H1 (cell line): ENCODE measurements at regions not wholly inside any gene's neighbourhood (a gene's known extent, or its start where the extent isn't known, plus 50 kb on each side); places are given as distances from the start of the nearest gene placed in this dataset.

ENCODE experiments used
- CTCF ChIA-PET: fragments of 300-600 bp; sonication (Branson Sonifier 250); formaldehyde crosslinking; loops from one replicate; lab custom pipeline; 2021; ENCODE audit not compliant: partially characterized antibody; lab: Charles Lee
- POLR2A ChIA-PET: fragments of 300-600 bp; sonication (Branson Sonifier 250); formaldehyde crosslinking; loops from one replicate; lab custom pipeline; 2021; ENCODE audit warnings: inconsistent platforms; ENCODE audit not compliant: partially characterized antibody; lab: Charles Lee
- DNase-seq, 2 experiments: peaks; one replicate each; pipeline versions ENCODE4 v3.0.0 to v3.0.0-alpha.2; 2010 to 2022; ENCODE audit warnings: low spot score in 2 of 2, low read depth in 1 of 2, mixed read lengths in 1 of 2
- FAIRE-seq: peaks from 2 replicates; lab custom pipeline; 2011; peaks lifted over from hg19 to GRCh38; lab: Jason Lieb, UNC
- H2AFZ ChIP-seq: 2 replicates; pipeline ENCODE4 v1.8.1; 2012; ENCODE audit warnings: low read length, inconsistent platforms
- H2AK5ac ChIP-seq: 2 replicates; pipeline ENCODE4 v1.6.1; 2013; ENCODE audit warnings: low read depth, low read length
- H2BK120ac ChIP-seq: replicated peaks from 2 replicates; pipeline ENCODE3; 2013; ENCODE audit warnings: low read depth, low read length, inconsistent platforms
- H2BK12ac ChIP-seq: 2 replicates; pipeline ENCODE4 v1.6.1; 2013; ENCODE audit warnings: low read depth, low read length
- H2BK15ac ChIP-seq: 2 replicates; pipeline ENCODE4 v1.6.1; 2013; ENCODE audit warnings: low read length
- H2BK20ac ChIP-seq: 2 replicates; pipeline ENCODE4 v1.6.1; 2013; ENCODE audit warnings: low read length
- H2BK5ac ChIP-seq: 2 replicates; pipeline ENCODE4 v1.6.1; 2013; ENCODE audit warnings: low read depth, low read length
- H3K14ac ChIP-seq: 2 replicates; pipeline ENCODE4 v1.6.1; 2013; ENCODE audit warnings: inconsistent platforms; ENCODE audit not compliant: insufficient read length
- H3K18ac ChIP-seq: 2 replicates; pipeline ENCODE4 v1.6.1; 2013; ENCODE audit warnings: low read length; ENCODE audit errors: extremely low read depth
- H3K23ac ChIP-seq: 2 replicates; pipeline ENCODE4 v1.6.1; 2013; ENCODE audit warnings: inconsistent platforms; ENCODE audit not compliant: insufficient read length
- H3K23me2 ChIP-seq: 2 replicates; pipeline ENCODE4 v1.6.1; 2013; ENCODE audit warnings: low read depth, low read length
- H3K27ac ChIP-seq: 2 replicates; pipeline ENCODE4 v1.6.1; 2011; ENCODE audit warnings: low read depth, low read length, inconsistent platforms
- H3K27me3 ChIP-seq, 4 experiments: replicated peaks in 1 of 4; 1 replicate in 1 of 4; 2 replicates in 3 of 4; pipeline versions ENCODE4 v1.6.1 to v1.8.1; 2011 to 2013; ENCODE audit warnings: low read length in 3 of 4, mild to moderate bottlenecking in 3 of 4, inconsistent platforms in 2 of 4, mixed read lengths in 2 of 4, moderate library complexity in 1 of 4; ENCODE audit not compliant: control insufficient read depth in 3 of 4, insufficient read depth in 3 of 4; ENCODE audit errors: extremely low read depth in 1 of 4
- H3K36me3 ChIP-seq, 4 experiments: 2 replicates each; pipeline versions ENCODE4 v1.6.1 to v1.8.1; 2011 to 2013; ENCODE audit warnings: mild to moderate bottlenecking in 4 of 4, low read length in 3 of 4, moderate library complexity in 2 of 4, control low read depth in 1 of 4, inconsistent platforms in 1 of 4; ENCODE audit not compliant: insufficient read depth in 4 of 4, control insufficient read depth in 2 of 4
- H3K4ac ChIP-seq: replicated peaks from 2 replicates; pipeline ENCODE3; 2013; ENCODE audit warnings: low read length, low read depth, mixed read lengths, inconsistent platforms; ENCODE audit not compliant: insufficient read length
- H3K4me1 ChIP-seq, 4 experiments: replicated peaks in 1 of 4; 1 replicate in 1 of 4; 2 replicates in 3 of 4; pipeline versions ENCODE4 v1.6.1 to v1.8.1; 2011 to 2013; ENCODE audit warnings: low read length in 3 of 4, inconsistent platforms in 2 of 4, mixed read lengths in 1 of 4; ENCODE audit not compliant: insufficient read depth in 4 of 4, control insufficient read depth in 3 of 4
- H3K4me2 ChIP-seq, 2 experiments: 2 replicates each; pipeline versions ENCODE4 v1.6.1 to v1.8.1; 2011 to 2013; ENCODE audit warnings: low read depth in 2 of 2, low read length in 2 of 2, control low read depth in 1 of 2, inconsistent platforms in 1 of 2, mild to moderate bottlenecking in 1 of 2; ENCODE audit not compliant: insufficient read depth in 1 of 2
- H3K4me3 ChIP-seq, 4 experiments: fragments of 200-600, 300-600 bp in 1 of 4; sonication (generic), shearing (Covaris generic), sonication (Bioruptor Twin) in 1 of 4; 2 replicates each; pipeline versions ENCODE4 v1.5.1 to v1.8.1; 2011 to 2016; ENCODE audit warnings: low read length in 4 of 4, low read depth in 3 of 4, control low read depth in 2 of 4, inconsistent platforms in 2 of 4, mild to moderate bottlenecking in 2 of 4, mixed read lengths in 1 of 4, moderate library complexity in 1 of 4; ENCODE audit not compliant: insufficient read depth in 2 of 4; ENCODE audit errors: extremely low read depth in 1 of 4
- H3K56ac ChIP-seq: replicated peaks from 2 replicates; pipeline ENCODE3; 2013; ENCODE audit warnings: low read depth, mild to moderate bottlenecking, mixed read lengths, low read length, inconsistent platforms; ENCODE audit not compliant: insufficient read length
- H3K79me1 ChIP-seq: 2 replicates; pipeline ENCODE4 v1.6.1; 2013; ENCODE audit warnings: low read depth, low read length, control low read depth
- H3K79me2 ChIP-seq, 2 experiments: 2 replicates each; pipeline versions ENCODE4 v1.6.1 to v1.8.1; 2012 to 2013; ENCODE audit warnings: low read length in 2 of 2, mild to moderate bottlenecking in 2 of 2, inconsistent platforms in 1 of 2; ENCODE audit not compliant: insufficient read depth in 2 of 2, control insufficient read depth in 1 of 2
- H3K9ac ChIP-seq, 4 experiments: replicated peaks in 1 of 4; 1 replicate in 1 of 4; 2 replicates in 3 of 4; pipeline versions ENCODE4 v1.6.1 to v1.8.1; 2011 to 2013; ENCODE audit warnings: low read depth in 3 of 4, low read length in 3 of 4, control low read depth in 2 of 4, mild to moderate bottlenecking in 2 of 4, moderate library complexity in 2 of 4, inconsistent platforms in 1 of 4; ENCODE audit errors: extremely low read depth in 1 of 4
- H3K9me3 ChIP-seq, 2 experiments: 2 replicates each; pipeline versions ENCODE4 v1.6.1 to v1.8.1; 2012 to 2013; ENCODE audit warnings: mild to moderate bottlenecking in 2 of 2, moderate library complexity in 2 of 2, control low read depth in 1 of 2, inconsistent platforms in 1 of 2, low read depth in 1 of 2, low read length in 1 of 2, mixed read lengths in 1 of 2; ENCODE audit not compliant: insufficient read depth in 2 of 2
- H4K20me1 ChIP-seq, 2 experiments: replicated peaks in 1 of 2; 2 replicates each; pipeline versions ENCODE3 to v1.8.1; 2011 to 2013; ENCODE audit warnings: inconsistent platforms in 2 of 2, low read length in 2 of 2, mild to moderate bottlenecking in 1 of 2; ENCODE audit not compliant: insufficient read depth in 2 of 2, control insufficient read depth in 1 of 2
- H4K5ac ChIP-seq: 2 replicates; pipeline ENCODE4 v1.6.1; 2013; ENCODE audit warnings: low read length, low read depth, mixed read lengths, inconsistent platforms; ENCODE audit not compliant: insufficient read length
- H4K8ac ChIP-seq: 2 replicates; pipeline ENCODE4 v1.8.0; 2013; ENCODE audit warnings: mild to moderate bottlenecking, moderate library complexity, low read length, inconsistent platforms; ENCODE audit not compliant: insufficient read depth; ENCODE audit errors: extremely low read depth
- H4K91ac ChIP-seq: replicated peaks from 2 replicates; pipeline ENCODE3; 2013; ENCODE audit warnings: low read length, mixed read lengths, inconsistent platforms; ENCODE audit not compliant: insufficient read length
- CEBPB ChIP-seq: IDR thresholded peaks from 2 replicates; pipeline ENCODE4 v1.6.1; 2012; ENCODE audit warnings: low read depth, low read length
- CREB1 ChIP-seq: IDR thresholded peaks from 2 replicates; pipeline ENCODE4 v1.6.1; 2012; ENCODE audit warnings: inconsistent platforms
- KDM5A ChIP-seq: fragments of 200-600 bp; IDR thresholded peaks from 2 replicates; pipeline ENCODE4 v1.7.1; 2012; ENCODE audit warnings: mild to moderate bottlenecking, low read length, inconsistent platforms, mixed read lengths
- MAX ChIP-seq: IDR thresholded peaks from 2 replicates; pipeline ENCODE4 v1.6.1; 2012; ENCODE audit warnings: inconsistent platforms
- NANOG ChIP-seq: IDR thresholded peaks from 2 replicates; pipeline ENCODE4 v1.6.1; 2011; ENCODE audit warnings: low read length, low read depth, mild to moderate bottlenecking, inconsistent platforms; ENCODE audit not compliant: insufficient read depth, poor library complexity, severe bottlenecking
- PHF8 ChIP-seq: fragments of 200-600 bp; sonication (generic); conservative IDR thresholded peaks from 2 replicates; pipeline ENCODE4 v1.7.1; 2012; ENCODE audit warnings: low read depth, mild to moderate bottlenecking, inconsistent platforms, low read length, moderate library complexity
- POLR2A ChIP-seq, 2 experiments: IDR thresholded peaks; 1 replicate in 1 of 2; 2 replicates in 1 of 2; pipeline ENCODE4 v1.6.1; 2011; ENCODE audit warnings: low read depth in 2 of 2, low read length in 2 of 2, mild to moderate bottlenecking in 2 of 2; ENCODE audit errors: control extremely low read depth in 1 of 2
- RFX5 ChIP-seq: IDR thresholded peaks from 2 replicates; pipeline ENCODE4 v1.6.1; 2011; ENCODE audit warnings: low read depth, low read length, improper control_type of control experiment, borderline replicate concordance
- RNF2 ChIP-seq: fragments of 200-900, 300-1000 bp; sonication (generic); IDR thresholded peaks from 2 replicates; pipeline ENCODE4 v1.7.1; 2016; ENCODE audit warnings: borderline replicate concordance, low read depth, mild to moderate bottlenecking, antibody characterized with exemption, low read length; ENCODE audit not compliant: poor library complexity, severe bottlenecking; ENCODE audit errors: missing control alignments
- SAP30 ChIP-seq: fragments of 300-600 bp; sonication (generic); IDR thresholded peaks from 2 replicates; pipeline ENCODE4 v1.7.1; 2012; ENCODE audit warnings: low read length, moderate library complexity, mild to moderate bottlenecking, inconsistent platforms; ENCODE audit not compliant: insufficient read depth, insufficient replicate concordance
- SP1 ChIP-seq: IDR thresholded peaks from 2 replicates; pipeline ENCODE4 v1.6.1; 2011; ENCODE audit warnings: low read depth, low read length
- SP2 ChIP-seq: IDR thresholded peaks from 2 replicates; pipeline ENCODE4 v1.6.1; 2012; ENCODE audit warnings: mild to moderate bottlenecking, low read length, inconsistent platforms
- TAF7 ChIP-seq: optimal IDR thresholded peaks from 2 replicates; pipeline ENCODE3; 2011; ENCODE audit warnings: low read depth, mild to moderate bottlenecking, inconsistent platforms, low read length, moderate library complexity, borderline replicate concordance
- YY1 ChIP-seq: IDR thresholded peaks from 2 replicates; pipeline ENCODE4 v1.6.1; 2011; ENCODE audit warnings: low read depth, mild to moderate bottlenecking, low read length
- WGBS, 2 experiments: shearing (Covaris generic) in 1 of 2; methylation state at CpG; one replicate each; pipeline versions ENCODE4 v1.1.6 to v1.1.7; 2013 to 2015; ENCODE audit warnings: low lambda C conversion rate in 2 of 2, mixed read lengths in 2 of 2, inconsistent platforms in 1 of 2, low coverage in 1 of 2, missing lambda C conversion rate in 1 of 2; ENCODE audit not compliant: insufficient replicate concordance in 2 of 2, insufficient coverage in 1 of 2, insufficient read length in 1 of 2; ENCODE audit errors: extremely low coverage in 1 of 2, missing lambda C conversion rate in 1 of 2; 5-methylcytosine and 5-hydroxymethylcytosine counted together

GRCh38 chr20:47847884-47848485 lies 62.7 kb upstream of the SULF2 start:
- Histone ChIP-seq H2BK12ac (no peak overlapping the region), H4K91ac (no peak overlapping the region), H3K23ac (no peak overlapping the region), H2AFZ (no peak overlapping the region), H4K5ac (no peak overlapping the region), H3K4me1 (no peaks in the 10 kb centered on the region), H3K9ac (no peak overlapping the region), H3K9me3 (peaks cover 0 to 10% of the 10 kb centered on the region in 2 experiments; a peak in 3 of 4 replicates), H3K4me2 (no peak overlapping the region), H2BK20ac (no peak overlapping the region), H2BK120ac (no peak overlapping the region), H3K56ac (no peak overlapping the region), H2AK5ac (no peak overlapping the region), H2BK5ac (no peak overlapping the region), H2BK15ac (no peak overlapping the region), H3K27me3 (no peaks in the 10 kb centered on the region), H3K4me3 (no peak overlapping the region), H3K23me2 (no peaks in the 10 kb centered on the region), H3K4ac (peak overlapping the region; percentile 14), H3K14ac (no peak overlapping the region), H4K8ac (no peak overlapping the region), H3K36me3 (no peaks in the 10 kb centered on the region), H3K79me1 (no peaks in the 10 kb centered on the region), H4K20me1 (no peaks in the 10 kb centered on the region), H3K79me2 (no peaks in the 10 kb centered on the region), H3K27ac (no peak overlapping the region), H3K18ac (no peak overlapping the region)
- 87% methylated on average over 8 of the region's 8 CpGs; no CpG with 5 or more reads in 1 of the 2 experiments for WGBS, 2 experiments
- DNase-seq = no peak
- no peak for FAIRE-seq
- ChIA-PET CTCF (interaction anchor here (0.6 to 1.3 kb wide), 4 partner anchors 64 to 448 kb away, joined by 3 read pairs; no protein-coding TSS in a partner anchor), POLR2A (no interaction called here)
- TF ChIP-seq PHF8 (no peak), NANOG (no peak), KDM5A (no peak), TAF7 (no peak), MAX (no peak), CREB1 (no peak), RNF2 (no peak), POLR2A (IDR thresholded peaks at IDR 0.05; ENCODE audit: control extremely low read depth in 1 of 2, low read depth in 2 of 2, low read length in 2 of 2) (no peak), CEBPB (no peak), SAP30 (no peak), RFX5 (no peak), SP2 (no peak), SP1 (no peak), YY1 (no peak)
